HG03175 (cell line): ENCODE measurements at regions not wholly inside any gene's neighbourhood (a gene's known extent, or its start where the extent isn't known, plus 50 kb on each side); places are given as distances from the start of the nearest gene placed in this dataset.

Experiments
- ATAC-seq: cut with Tn5 transposase; IDR thresholded peaks from one replicate; pipeline ENCODE4 v1.9.1; 2021; ENCODE audit warnings: mild to moderate bottlenecking, moderate library complexity; ENCODE audit not compliant: unreplicated experiment

- ATAC-seq, result no peak
Observed at GRCh38 chr18:25001803-25002202, 350.2 kb downstream of the ZNF521 start.

DNA sequence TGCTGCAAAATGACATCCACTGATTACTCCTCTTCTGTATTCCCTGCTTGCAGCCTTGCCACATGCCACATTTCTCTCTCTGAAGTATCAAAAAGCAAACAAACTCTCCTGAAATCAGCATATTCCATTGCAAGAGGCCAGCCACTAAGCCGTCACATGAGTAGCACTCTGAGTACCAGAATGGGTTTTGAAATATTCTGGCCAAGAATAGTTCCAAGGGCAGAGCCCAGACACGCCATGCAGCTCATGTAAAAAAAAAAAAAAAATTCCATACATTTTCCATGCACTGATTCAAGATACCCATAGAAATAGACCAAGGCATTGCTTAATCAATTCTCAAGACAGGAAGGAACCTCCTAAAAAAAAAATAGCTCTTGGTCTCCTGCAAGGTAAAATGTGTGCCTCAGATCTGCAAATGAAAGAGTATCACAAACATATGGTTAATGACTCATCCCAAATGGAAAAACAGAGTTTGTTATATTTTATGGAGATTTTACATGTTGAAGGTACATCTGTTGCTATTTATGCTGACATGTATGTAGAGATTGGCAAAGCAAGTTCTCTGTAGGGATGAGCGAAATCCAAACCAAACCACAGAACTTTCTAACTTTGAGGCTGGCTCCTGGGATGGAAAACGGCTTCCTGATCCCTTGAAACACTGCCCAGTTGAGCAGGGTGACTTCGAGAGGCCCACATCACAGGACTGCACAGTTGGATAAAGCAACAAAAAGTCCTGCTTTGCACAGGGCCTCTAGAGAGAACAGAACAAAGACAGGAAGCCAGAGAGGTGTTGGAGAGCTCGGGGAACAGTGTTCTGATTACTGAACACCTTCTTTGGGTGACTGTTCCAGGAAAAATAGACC lies 346.2 kb downstream of the ZNF521 start:
- ATAC-seq, result no peak

DNA sequence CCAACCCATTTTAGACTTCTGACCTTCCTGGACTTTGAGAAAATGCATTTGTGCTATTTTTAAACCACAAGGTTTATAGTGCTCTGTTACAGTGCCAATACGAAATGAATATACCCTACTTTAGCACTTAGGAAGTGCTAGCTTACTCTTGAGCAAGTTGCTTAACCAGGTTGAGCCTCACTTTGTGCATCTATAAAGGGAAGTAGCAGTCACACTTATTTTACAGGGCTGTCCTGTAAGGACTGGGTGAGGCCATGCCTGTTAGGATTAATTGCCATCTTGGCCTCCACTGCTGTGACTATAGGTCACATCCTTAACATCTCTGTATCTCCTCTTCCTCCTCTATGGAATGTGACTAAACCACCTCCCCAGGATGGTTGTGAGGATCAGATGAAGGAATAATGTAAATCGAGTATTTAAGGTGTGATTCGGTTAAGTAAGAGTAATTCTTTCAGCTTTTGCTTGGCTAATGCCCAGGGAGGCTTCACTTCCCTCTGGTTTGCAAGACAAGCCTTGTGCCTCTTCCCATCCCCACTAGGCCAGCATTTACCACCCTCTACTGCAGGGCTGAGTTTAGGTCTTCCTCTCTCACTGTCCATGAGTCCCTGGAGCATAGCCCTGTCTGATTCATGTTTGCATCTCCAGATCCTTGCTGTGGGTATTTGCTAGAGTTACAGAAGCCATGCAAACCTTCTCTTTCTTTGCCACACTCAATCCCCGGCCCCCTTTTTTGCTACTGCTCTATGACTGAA lies 341.2 kb downstream of the ZNF521 start:
- no peak for ATAC-seq
